Prostate gland (tissue), 2 donors: ENCODE measurements at regions not wholly inside any gene's neighbourhood (a gene's known extent, or its start where the extent isn't known, plus 50 kb on each side); places are given as distances from the start of the nearest gene placed in this dataset.

Source experiments
- CTCF ChIP-seq, 4 experiments: fragments of 200-600 bp in 2 of 4; fragments of 450-650 bp in 2 of 4; sonication (generic) in 2 of 4; IDR thresholded peaks; 1 replicate in 3 of 4; 2 replicates in 1 of 4; pipeline ENCODE4 v1.5.1; 2016 to 2019; ENCODE audit warnings: antibody characterized with exemption in 4 of 4, mild to moderate bottlenecking in 2 of 4, moderate library complexity in 2 of 4
- POLR2AphosphoS5 ChIP-seq: sonication (generic); formaldehyde crosslinking; IDR thresholded peaks from one replicate; pipeline ENCODE4 v1.6.1; 2017; ENCODE audit warnings: antibody characterized with exemption

GRCh38 chr7:145691377-145691914, 425.2 kb upstream of the CNTNAP2 start:
- no peak for TF ChIP-seq POLR2AphosphoS5
- no peak for TF ChIP-seq CTCF (IDR thresholded peaks at IDR 0.05)
